Mesenchymal stem cell (in vitro differentiated cells and primary cell): ENCODE measurements at regions not wholly inside any gene's neighbourhood (a gene's known extent, or its start where the extent isn't known, plus 50 kb on each side); places are given as distances from the start of the nearest gene placed in this dataset.
A peak's percentile ranks its signal among the peaks of the same experiment; 100 is the strongest.

Experiments
- DNase-seq: peaks from one replicate; pipeline ENCODE4 v3.0.0-alpha.2; 2013
- H2AFZ ChIP-seq: one replicate; pipeline ENCODE4 v1.6.1; 2013; ENCODE audit warnings: low read depth, mild to moderate bottlenecking, control low read depth, inconsistent platforms, low read length, moderate library complexity
- H2AK5ac ChIP-seq: 2 replicates; pipeline ENCODE4 v1.6.1; 2013; ENCODE audit warnings: low read length, moderate library complexity, mild to moderate bottlenecking, inconsistent platforms; ENCODE audit not compliant: severe bottlenecking
- H2BK120ac ChIP-seq: one replicate; pipeline ENCODE4 v1.6.1; 2013; ENCODE audit warnings: low read depth, mild to moderate bottlenecking, inconsistent platforms, low read length, moderate library complexity
- H2BK12ac ChIP-seq, 2 experiments: one replicate each; pipeline ENCODE4 v1.6.1; 2013; ENCODE audit warnings: inconsistent platforms in 2 of 2, low read length in 2 of 2, mild to moderate bottlenecking in 2 of 2, moderate library complexity in 2 of 2, control low read depth in 1 of 2
- H2BK15ac ChIP-seq: one replicate; pipeline ENCODE4 v1.6.1; 2013; ENCODE audit warnings: mild to moderate bottlenecking, low read depth, inconsistent platforms; ENCODE audit not compliant: poor library complexity, severe bottlenecking
- H2BK5ac ChIP-seq: 2 replicates; pipeline ENCODE4 v1.6.1; 2013; ENCODE audit warnings: low read depth, mild to moderate bottlenecking, low read length, control low read depth, inconsistent platforms; ENCODE audit not compliant: poor library complexity, severe bottlenecking
- H3K14ac ChIP-seq, 2 experiments: one replicate each; pipeline ENCODE4 v1.6.1; 2013; ENCODE audit warnings: inconsistent platforms in 2 of 2, low read length in 2 of 2, control low read depth in 1 of 2, mild to moderate bottlenecking in 1 of 2, moderate library complexity in 1 of 2
- H3K18ac ChIP-seq, 2 experiments: one replicate each; pipeline ENCODE4 v1.6.1; 2013; ENCODE audit warnings: inconsistent platforms in 2 of 2, low read length in 2 of 2, control low read depth in 1 of 2, low read depth in 1 of 2, mild to moderate bottlenecking in 1 of 2
- H3K23ac ChIP-seq, 2 experiments: one replicate each; pipeline ENCODE4 v1.6.1; 2013; ENCODE audit warnings: inconsistent platforms in 2 of 2, low read length in 2 of 2, mild to moderate bottlenecking in 2 of 2, moderate library complexity in 2 of 2, control low read depth in 1 of 2
- H3K27ac ChIP-seq: 2 replicates; pipeline ENCODE4 v1.5.1; 2013; ENCODE audit warnings: mild to moderate bottlenecking, moderate library complexity, low read length, control low read depth, inconsistent platforms; ENCODE audit not compliant: poor library complexity, severe bottlenecking
- H3K27me3 ChIP-seq, 2 experiments: 2 replicates each; pipeline versions ENCODE4 v1.6.1 to v1.7.0; 2013; ENCODE audit warnings: low read length in 2 of 2, mild to moderate bottlenecking in 2 of 2, moderate library complexity in 2 of 2, control low read depth in 1 of 2, inconsistent platforms in 1 of 2; ENCODE audit not compliant: control insufficient read depth in 1 of 2, insufficient read depth in 1 of 2
- H3K36me3 ChIP-seq, 2 experiments: 2 replicates each; pipeline versions ENCODE4 v1.6.1 to v1.7.0; 2013; ENCODE audit warnings: low read length in 2 of 2, control low read depth in 1 of 2, inconsistent platforms in 1 of 2, low read depth in 1 of 2, mild to moderate bottlenecking in 1 of 2; ENCODE audit not compliant: insufficient read depth in 2 of 2, control insufficient read depth in 1 of 2
- H3K4ac ChIP-seq, 2 experiments: one replicate each; pipeline ENCODE4 v1.6.1; 2013; ENCODE audit warnings: inconsistent platforms in 2 of 2, low read length in 2 of 2, mild to moderate bottlenecking in 2 of 2, moderate library complexity in 2 of 2, control low read depth in 1 of 2, low read depth in 1 of 2
- H3K4me1 ChIP-seq: 2 replicates; pipeline ENCODE4 v1.6.1; 2013; ENCODE audit warnings: low read depth, low read length, control low read depth; ENCODE audit not compliant: control insufficient read depth, insufficient read depth
- H3K4me2 ChIP-seq: 2 replicates; pipeline ENCODE4 v1.6.1; 2013; ENCODE audit warnings: low read length, mild to moderate bottlenecking, inconsistent platforms; ENCODE audit not compliant: poor library complexity, severe bottlenecking
- H3K4me3 ChIP-seq, 2 experiments: 2 replicates each; pipeline versions ENCODE4 v1.5.1 to v1.7.0; 2013; ENCODE audit warnings: low read length in 2 of 2, mild to moderate bottlenecking in 2 of 2, control low read depth in 1 of 2, low read depth in 1 of 2; ENCODE audit not compliant: insufficient read depth in 1 of 2
- H3K79me1 ChIP-seq: replicated peaks from 2 replicates; pipeline ENCODE4 v1.6.1; 2013; ENCODE audit warnings: mild to moderate bottlenecking, control low read depth, low read length, inconsistent platforms; ENCODE audit not compliant: poor library complexity, severe bottlenecking
- H3K9ac ChIP-seq: 2 replicates; pipeline ENCODE4 v1.7.0; 2013; ENCODE audit warnings: mild to moderate bottlenecking, low read length, moderate library complexity
- H3K9me3 ChIP-seq: 2 replicates; pipeline ENCODE4 v1.7.0; 2013; ENCODE audit warnings: mild to moderate bottlenecking, low read length; ENCODE audit not compliant: control insufficient read depth
- H4K8ac ChIP-seq: one replicate; pipeline ENCODE4 v1.6.1; 2013; ENCODE audit warnings: inconsistent platforms, mild to moderate bottlenecking, low read length, moderate library complexity
- H4K91ac ChIP-seq: one replicate; pipeline ENCODE4 v1.6.1; 2013; ENCODE audit warnings: mild to moderate bottlenecking, low read length, inconsistent platforms
- whole genome bisulfite sequencing: methylation state at CpG from one replicate; pipeline ENCODE4 v1.1.7; 2013; ENCODE audit warnings: mixed read lengths; 5-methylcytosine and 5-hydroxymethylcytosine counted together

GRCh38 chr11:29244355-29244754 lies 772.5 kb downstream of the KCNA4 start:
- Histone ChIP-seq H3K4me3 (no peak overlapping the region), H4K8ac (no peak overlapping the region), H3K23ac (no peak overlapping the region), H3K9ac (no peak overlapping the region), H2BK120ac (no peak overlapping the region), H3K4ac (no peak overlapping the region), H3K9me3 (no peaks in the 10 kb centered on the region), H2AK5ac (no peak overlapping the region), H3K27me3 (no peaks in the 10 kb centered on the region), H2BK15ac (no peak overlapping the region), H3K14ac (no peak overlapping the region), H2AFZ (no peak overlapping the region), H3K4me1 (no peaks in the 10 kb centered on the region), H3K4me2 (no peak overlapping the region), H3K36me3 (no peaks in the 10 kb centered on the region), H3K79me1 (no peaks in the 10 kb centered on the region), H2BK12ac (no peak overlapping the region), H3K27ac (no peak overlapping the region), H2BK5ac (no peak overlapping the region), H3K18ac (no peak overlapping the region), H4K91ac (no peak overlapping the region)
- no peak for DNase-seq

GRCh38 chr11:29243616-29244015 lies 773.2 kb downstream of the KCNA4 start:
- Histone ChIP-seq H3K27me3 (no peaks in the 10 kb centered on the region), H3K36me3 (no peaks in the 10 kb centered on the region), H3K4me1 (no peaks in the 10 kb centered on the region), H3K9me3 (no peaks in the 10 kb centered on the region), H2BK12ac (no peak overlapping the region), H4K8ac (no peak overlapping the region), H3K27ac (no peak overlapping the region), H3K4ac (no peak overlapping the region), H3K79me1 (no peaks in the 10 kb centered on the region), H3K4me2 (no peak overlapping the region), H4K91ac (no peak overlapping the region), H2BK15ac (no peak overlapping the region), H2AFZ (no peak overlapping the region), H3K14ac (no peak overlapping the region), H3K23ac (no peak overlapping the region), H3K18ac (no peak overlapping the region), H2BK120ac (no peak overlapping the region), H2BK5ac (no peak overlapping the region), H2AK5ac (no peak overlapping the region), H3K4me3 (no peak overlapping the region), H3K9ac (no peak overlapping the region)
- DNase-seq, result peak; percentile 52
- WGBS, result 79% methylated on average over 1 of the region's 3 CpGs

- Histone ChIP-seq H3K4me2 (no peak overlapping the region), H3K79me1 (no peaks in the 10 kb centered on the region), H4K8ac (no peak overlapping the region), H3K4me1 (no peaks in the 10 kb centered on the region), H3K14ac (no peak overlapping the region), H3K27ac (no peak overlapping the region), H3K27me3 (no peaks in the 10 kb centered on the region), H3K23ac (no peak overlapping the region), H3K9ac (no peak overlapping the region), H3K36me3 (no peaks in the 10 kb centered on the region), H2AK5ac (no peak overlapping the region), H2BK120ac (no peak overlapping the region), H2BK5ac (no peak overlapping the region), H2AFZ (no peak overlapping the region), H2BK15ac (no peak overlapping the region), H3K4ac (no peak overlapping the region), H2BK12ac (no peak overlapping the region), H4K91ac (no peak overlapping the region), H3K4me3 (no peak overlapping the region), H3K18ac (no peak overlapping the region), H3K9me3 (no peaks in the 10 kb centered on the region)
- no peak for DNase-seq
- 88% methylated on average over 3 of the region's 4 CpGs for WGBS
Measured at GRCh38 chr11:29231991-29232390, 784.8 kb downstream of the KCNA4 start.

- no peak overlapping the region for H3K14ac ChIP-seq
- no peaks in the 10 kb centered on the region for H3K36me3 ChIP-seq
- no peak overlapping the region for H3K18ac ChIP-seq
- no peaks in the 10 kb centered on the region for H3K27me3 ChIP-seq
- H2BK120ac ChIP-seq, result no peak overlapping the region
- H3K27ac ChIP-seq, result no peak overlapping the region
- H3K4ac ChIP-seq, result no peak overlapping the region
- H3K79me1 ChIP-seq, result no peaks in the 10 kb centered on the region
- no peak overlapping the region for H2BK5ac ChIP-seq
- no peak for DNase-seq
- no peak overlapping the region for H4K91ac ChIP-seq
- no peaks in the 10 kb centered on the region for H3K9me3 ChIP-seq
- H2AFZ ChIP-seq, result no peak overlapping the region
- H2BK15ac ChIP-seq, result no peak overlapping the region
- WGBS, result no CpG with 5 or more reads among the region's 3 CpGs
- no peak overlapping the region for H3K4me3 ChIP-seq
- no peak overlapping the region for H4K8ac ChIP-seq
- no peak overlapping the region for H3K4me2 ChIP-seq
- H3K23ac ChIP-seq, result no peak overlapping the region
- no peak overlapping the region for H3K9ac ChIP-seq
- H3K4me1 ChIP-seq, result no peaks in the 10 kb centered on the region
- H2BK12ac ChIP-seq, result no peak overlapping the region
- no peak overlapping the region for H2AK5ac ChIP-seq
Measured at GRCh38 chr11:29231586-29231985, 785.2 kb downstream of the KCNA4 start.
